Left kidney (tissue), 1 donor: ENCODE measurements at regions not wholly inside any gene's neighbourhood (a gene's known extent, or its start where the extent isn't known, plus 50 kb on each side); places are given as distances from the start of the nearest gene placed in this dataset.
"Not testable (repeated sequence)": the region's sequence is repeated elsewhere in the genome, so short reads cannot be mapped to it uniquely, and the experiment has no call there.

Source experiments
- DNase-seq: peaks from one replicate; pipeline ENCODE4 v3.0.0-alpha.2; 2013

DNA sequence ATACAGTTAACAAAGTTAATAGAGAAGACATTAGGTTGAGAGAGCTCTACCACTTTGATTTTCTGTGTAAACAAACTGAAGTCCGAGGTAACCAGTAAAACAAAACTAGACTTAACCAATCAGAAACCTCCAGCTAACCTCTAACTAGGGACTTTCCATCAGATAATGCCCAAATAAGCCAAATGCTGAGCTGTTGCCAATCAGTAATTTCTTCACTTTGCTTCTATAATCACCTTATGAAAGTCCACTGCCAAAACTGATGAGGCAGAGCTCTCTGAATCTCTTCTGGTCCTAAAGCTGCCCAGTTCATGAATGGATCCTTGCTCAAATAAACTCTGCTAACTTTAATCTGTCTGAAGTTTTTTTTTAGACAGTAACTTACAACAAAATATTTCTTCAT lies 448.0 kb upstream of the NECTIN3 start:
- DNase-seq: no peak

DNA sequence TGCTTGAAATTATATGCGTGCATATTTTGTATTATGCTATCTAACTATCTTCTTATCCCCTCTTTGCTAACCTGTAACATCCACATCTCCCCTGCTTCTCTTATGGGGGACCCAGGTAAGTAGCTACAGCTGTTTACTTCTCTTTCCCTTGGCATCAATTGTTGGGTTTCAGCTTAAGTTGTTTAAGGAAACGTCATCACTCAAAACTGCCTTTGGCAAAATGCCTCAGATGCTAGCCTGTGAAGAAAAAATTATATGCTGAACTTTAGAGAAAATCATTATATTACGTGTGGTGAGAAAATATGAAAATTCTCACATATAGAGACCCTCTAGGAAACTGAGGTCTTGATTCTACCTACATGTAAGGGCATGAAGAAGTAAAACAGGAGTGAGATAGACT lies 447.0 kb upstream of the NECTIN3 start:
- DNase-seq: no peak

DNA sequence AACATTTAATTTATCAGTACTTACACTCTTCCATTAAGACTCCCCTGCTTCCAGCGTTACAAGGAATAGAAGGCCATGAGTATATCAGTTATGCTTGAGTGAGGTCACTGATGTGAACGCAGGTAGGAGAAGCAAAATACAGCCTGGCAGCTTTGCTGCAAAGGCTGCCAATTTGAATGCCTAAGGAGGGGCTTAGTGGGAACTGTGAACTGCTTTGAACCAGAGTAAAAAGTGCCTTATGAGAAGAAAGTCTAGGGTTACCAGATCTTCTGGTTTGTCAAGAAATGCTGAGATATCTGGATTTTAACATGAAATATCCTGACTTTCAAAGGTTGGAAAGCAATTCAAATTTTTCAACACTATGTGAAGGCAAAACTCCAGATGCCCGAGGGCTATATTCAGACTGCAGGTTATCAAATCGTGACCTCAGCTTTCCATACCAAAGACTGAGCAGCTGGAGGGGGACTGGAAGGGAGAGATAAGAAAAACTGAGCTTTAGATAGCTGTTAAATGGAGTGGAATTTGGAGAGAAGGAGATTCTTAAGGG lies 446.3 kb upstream of the NECTIN3 start:
- DNase-seq: no peak

- not testable (repeated sequence) for DNase-seq
Measured at GRCh38 chr3:110626652-110627111, 444.9 kb upstream of the NECTIN3 start.

- DNase-seq: no peak
Measured at GRCh38 chr3:110628650-110629301, 442.8 kb upstream of the NECTIN3 start.

- no peak for DNase-seq
Measured at GRCh38 chr3:110629917-110630316, 441.7 kb upstream of the NECTIN3 start.

GRCh38 chr3:110644203-110644602 lies 427.4 kb upstream of the NECTIN3 start:
- no peak for DNase-seq

- no peak for DNase-seq
Measured at GRCh38 chr3:110646055-110646454, 425.6 kb upstream of the NECTIN3 start.

- DNase-seq: no peak
Measured at GRCh38 chr3:110646496-110646895, 425.1 kb upstream of the NECTIN3 start.

DNA sequence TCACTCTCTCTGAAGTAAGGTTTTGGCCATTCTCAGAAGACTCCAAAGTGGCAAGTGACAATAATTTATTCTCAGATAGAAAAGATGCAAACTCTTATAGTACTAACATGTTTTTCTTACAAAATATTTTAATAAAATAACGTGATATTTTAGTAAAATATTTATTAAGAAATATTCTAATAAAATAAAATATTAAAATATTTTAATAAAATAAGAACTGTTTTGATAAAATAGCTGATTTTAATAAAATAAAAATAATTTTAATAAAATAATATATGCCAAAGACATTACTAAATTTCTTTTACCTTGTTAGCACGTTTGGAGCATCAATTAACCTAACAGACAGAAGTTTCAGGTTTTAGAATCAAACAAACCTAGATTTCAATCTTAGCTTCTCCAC lies 424.0 kb upstream of the NECTIN3 start:
- DNase-seq: no peak

DNA sequence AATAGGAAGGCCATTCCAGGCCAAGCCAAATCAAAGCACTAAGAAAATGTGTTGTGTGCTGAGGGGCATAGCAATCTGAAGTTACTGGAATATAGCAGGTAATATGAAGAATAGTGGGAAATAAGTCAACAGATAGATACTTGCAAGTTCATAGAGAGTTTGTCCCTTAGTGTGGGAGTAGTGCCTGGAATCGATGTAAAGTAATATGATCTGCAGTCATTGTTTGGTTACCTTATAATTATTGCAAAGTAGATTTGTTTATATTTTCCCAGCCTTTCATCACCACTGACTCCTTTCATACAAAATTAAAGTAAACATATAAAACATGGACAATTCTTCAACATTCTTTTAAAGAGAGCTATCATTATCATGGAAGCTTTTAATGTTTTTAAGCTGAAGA lies 420.9 kb upstream of the NECTIN3 start:
- no peak for DNase-seq

DNA sequence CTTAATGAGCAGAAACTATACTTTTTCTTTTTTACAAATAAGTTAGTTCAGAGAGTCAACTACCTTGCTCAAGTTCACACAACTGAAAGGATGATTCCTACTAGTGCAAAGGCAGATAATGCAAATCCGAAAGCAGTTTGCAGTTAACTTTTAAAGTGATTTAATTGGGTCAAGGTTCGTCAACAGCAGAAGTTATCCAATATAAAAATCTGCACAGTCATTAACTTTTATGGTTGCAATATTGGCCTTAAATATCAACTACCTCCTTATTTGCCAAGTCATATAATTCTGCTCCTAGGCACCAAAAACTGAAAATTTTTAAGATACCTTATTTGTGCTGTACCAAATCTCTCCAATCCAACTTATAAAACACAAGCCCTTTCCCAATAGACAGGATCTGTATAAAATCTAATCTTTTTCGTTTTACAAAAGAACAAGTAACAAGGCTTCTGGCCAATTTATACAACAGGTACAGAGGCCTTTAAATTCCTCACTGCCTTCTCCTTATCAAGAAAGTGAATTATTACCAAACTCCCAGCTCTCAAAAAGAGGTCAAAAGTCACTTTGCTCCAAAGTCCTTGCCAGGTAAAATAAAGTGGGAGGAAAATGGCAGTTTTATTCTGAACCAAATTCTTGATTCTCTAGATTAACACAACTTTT lies 416.6 kb upstream of the NECTIN3 start:
- DNase-seq: no peak

- DNase-seq: no peak
Measured at GRCh38 chr3:110656394-110657025, 415.1 kb upstream of the NECTIN3 start.

DNA sequence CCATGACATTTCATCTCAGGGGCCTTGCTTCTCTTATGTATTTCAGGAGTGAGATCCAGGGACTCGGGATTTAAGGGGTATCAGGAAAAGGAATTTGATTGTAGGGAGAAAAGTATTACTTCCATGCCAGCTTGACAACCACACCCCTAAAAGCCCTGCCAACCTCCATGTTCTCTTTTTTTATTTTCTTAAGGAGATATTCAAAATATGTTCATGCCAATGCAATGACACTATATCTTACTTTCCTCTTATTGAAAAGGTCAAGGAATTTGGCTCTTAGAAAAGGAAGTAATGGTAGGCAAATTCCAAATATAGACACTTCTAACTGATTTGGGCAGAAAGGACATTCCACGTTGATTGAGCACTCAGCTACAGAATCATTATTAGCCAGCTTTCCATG lies 407.5 kb upstream of the NECTIN3 start:
- no peak for DNase-seq

DNA sequence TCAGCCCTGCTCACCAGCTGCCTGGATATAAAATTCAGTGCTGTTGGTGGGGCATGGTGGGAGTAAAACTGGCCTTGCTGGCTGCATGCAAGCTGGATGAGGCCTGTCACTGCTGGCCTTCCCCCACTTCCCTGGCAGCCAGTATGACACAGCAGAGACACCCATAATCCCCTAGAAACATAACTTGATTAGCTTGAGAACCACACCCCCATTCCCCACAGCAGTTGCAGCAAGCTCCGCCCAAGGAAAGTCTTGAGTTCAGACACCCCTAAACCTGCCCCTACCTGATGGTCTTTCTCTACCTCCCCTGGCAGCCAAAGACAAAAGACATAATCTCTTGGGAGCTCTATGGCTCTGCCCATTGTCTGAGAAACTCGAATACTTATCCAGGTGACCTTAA lies 405.1 kb upstream of the NECTIN3 start:
- DNase-seq: no peak

DNA sequence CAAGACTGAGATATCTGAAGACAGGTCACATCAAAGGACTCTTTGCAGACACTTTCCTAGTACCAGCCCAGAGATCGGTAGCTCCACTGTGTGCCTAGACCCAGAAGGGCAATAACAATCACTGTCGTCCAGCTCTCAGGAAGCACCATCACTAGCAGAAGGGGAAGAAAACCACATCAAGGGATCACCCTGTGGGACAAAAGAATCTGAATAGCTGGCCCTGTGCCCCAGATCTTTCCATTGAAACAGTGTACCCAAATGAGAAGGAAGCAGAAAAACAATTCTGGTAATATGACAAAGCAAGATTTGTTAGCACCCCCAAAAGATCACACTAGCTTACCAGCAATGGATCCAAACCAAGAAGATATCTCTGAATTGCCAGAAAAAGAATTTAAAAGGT lies 404.4 kb upstream of the NECTIN3 start:
- no peak for DNase-seq

GRCh38 chr3:110670407-110670806 lies 401.2 kb upstream of the NECTIN3 start:
- no peak for DNase-seq

DNA sequence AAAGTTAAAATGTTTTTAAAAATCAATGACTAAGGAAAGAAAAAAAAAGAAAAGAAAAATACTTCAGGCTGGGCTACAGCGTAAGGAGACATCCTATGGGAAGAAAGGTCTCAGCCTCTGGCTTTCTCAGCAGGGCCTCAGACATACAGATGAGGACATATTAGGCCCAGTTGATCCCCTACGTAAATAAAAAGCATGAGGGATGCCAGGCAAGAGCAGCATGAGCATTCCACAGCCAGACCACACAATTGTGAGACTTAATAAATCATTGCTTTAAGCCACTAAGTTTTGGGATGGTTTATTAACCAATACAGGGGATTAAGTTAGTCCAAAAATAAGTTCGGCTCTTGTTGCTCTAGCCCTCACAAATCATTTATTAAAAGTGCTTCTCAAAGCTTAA lies 394.1 kb upstream of the NECTIN3 start:
- DNase-seq: no peak

DNA sequence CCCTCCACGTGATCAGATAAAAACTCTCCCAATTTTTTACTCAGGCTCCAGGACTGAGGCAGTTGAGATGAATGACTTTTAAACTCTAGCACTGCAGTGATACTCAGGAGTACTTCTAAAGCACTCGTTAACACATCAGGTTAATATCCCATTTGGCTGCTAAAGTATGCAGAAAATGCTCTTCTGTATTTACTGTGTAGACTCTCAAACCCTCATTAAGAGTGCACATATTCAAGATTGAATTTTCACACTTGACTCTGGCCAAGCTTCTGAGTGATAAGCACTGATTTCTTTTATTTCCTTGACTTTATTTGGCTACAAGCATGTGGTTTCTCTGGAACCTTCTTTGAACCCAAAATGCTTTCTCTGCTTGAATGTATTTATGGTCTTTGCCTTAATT lies 392.3 kb upstream of the NECTIN3 start:
- no peak for DNase-seq

DNA sequence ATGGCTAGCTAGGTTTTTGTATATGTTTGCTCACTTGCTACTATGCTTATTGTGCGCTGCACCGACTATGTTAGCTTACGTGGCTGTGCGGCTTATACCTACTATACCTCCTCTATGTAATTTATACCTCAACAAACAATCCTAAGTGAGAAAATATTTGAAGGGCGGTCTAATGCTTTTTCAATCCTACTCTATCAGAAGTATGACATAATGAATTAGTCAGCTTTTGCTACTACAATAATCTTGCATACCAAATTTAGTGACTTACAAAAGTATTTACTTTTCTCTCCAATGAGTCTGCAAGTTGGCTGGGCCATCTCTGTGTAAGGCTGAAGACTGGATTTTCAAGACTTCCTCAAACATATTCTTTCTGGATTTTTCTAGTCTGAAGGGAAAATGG lies 391.2 kb upstream of the NECTIN3 start:
- no peak for DNase-seq

- DNase-seq: no peak
Measured at GRCh38 chr3:110684466-110684865, 387.1 kb upstream of the NECTIN3 start.

DNA sequence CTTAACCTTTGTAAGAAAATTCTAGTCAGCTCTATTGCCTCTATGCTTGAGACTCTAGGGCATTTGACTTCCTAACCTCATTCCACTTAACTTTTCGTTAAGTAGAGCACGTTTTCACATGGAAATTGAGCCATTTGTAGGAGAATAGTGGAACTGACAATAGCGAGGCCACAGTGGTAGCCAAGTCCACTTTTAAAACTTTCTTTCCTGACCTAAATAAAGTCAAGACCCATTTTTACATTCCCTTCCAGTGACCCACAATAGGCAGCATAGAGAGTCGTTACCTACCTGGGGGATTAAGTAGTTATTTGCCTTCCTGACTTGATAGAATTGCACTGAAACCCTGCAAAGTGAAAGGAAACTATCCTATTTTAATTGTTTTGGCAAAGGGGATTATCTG lies 386.0 kb upstream of the NECTIN3 start:
- no peak for DNase-seq

GRCh38 chr3:110686701-110687100 lies 384.9 kb upstream of the NECTIN3 start:
- DNase-seq: no peak
